ENCODE measurements at regions not wholly inside any gene's neighbourhood (a gene's known extent, or its start where the extent isn't known, plus 50 kb on each side); places are given as distances from the start of the nearest gene placed in this dataset.

GRCh38 chr19:30679789-30680188, 307.6 kb downstream of the ZNF536 start:
- Histone ChIP-seq H3K36me3 (no peaks in the 10 kb centered on the region), H3K4me1 (peaks cover 0 to 25% (median 1%) of the 10 kb centered on the region in 4 donors), H3K27me3 (no peaks in the 10 kb centered on the region), H3K4me3 (no peak overlapping the region), H3K9me3 (no peaks in the 10 kb centered on the region), H3K27ac (no peak overlapping the region)
- TF ChIP-seq EP300 (IDR thresholded peaks at IDR 0.05) (no peak), CTCF (IDR thresholded peaks at IDR 0.05) (no peak), POLR2A (IDR thresholded peaks at IDR 0.05) (no peak)
- 83 to 88% methylated on average over 6 of the region's 6 CpGs for WGBS, 2 donors
- no peak for DNase-seq (ENCODE audit: low spot score in 2 of 2)

- no peaks in the 10 kb centered on the region for H3K27me3 ChIP-seq
- no peaks in the 10 kb centered on the region for H3K36me3 ChIP-seq
- no peak for TF ChIP-seq EP300 (IDR thresholded peaks at IDR 0.05)
- TF ChIP-seq POLR2A (IDR thresholded peaks at IDR 0.05): no peak
- no peak for TF ChIP-seq CTCF (IDR thresholded peaks at IDR 0.05)
- H3K9me3 ChIP-seq: no peaks in the 10 kb centered on the region
- no peak for DNase-seq (ENCODE audit: low spot score in 2 of 2)
- no peak overlapping the region for H3K27ac ChIP-seq
- H3K4me3 ChIP-seq: no peak overlapping the region
- H3K4me1 ChIP-seq: peaks cover 0 to 25% (median 1%) of the 10 kb centered on the region in 4 donors
- 75% methylated on average over 16 of the region's 16 CpGs for WGBS, 2 donors
Observed at GRCh38 chr19:30679153-30679702, 307.0 kb downstream of the ZNF536 start.

- H3K4me3 ChIP-seq: no peak overlapping the region
- H3K9me3 ChIP-seq: no peaks in the 10 kb centered on the region
- no peak overlapping the region for H3K27ac ChIP-seq
- 88 to 93% methylated on average over 10 of the region's 10 CpGs for WGBS, 2 donors
- H3K36me3 ChIP-seq: no peaks in the 10 kb centered on the region
- DNase-seq (ENCODE audit: low spot score in 2 of 2): no peak
- no peak for TF ChIP-seq POLR2A (IDR thresholded peaks at IDR 0.05)
- TF ChIP-seq CTCF (IDR thresholded peaks at IDR 0.05): no peak
- TF ChIP-seq EP300 (IDR thresholded peaks at IDR 0.05): no peak
- peaks cover 0 to 19% (median 1%) of the 10 kb centered on the region in 4 donors for H3K4me1 ChIP-seq
- no peaks in the 10 kb centered on the region for H3K27me3 ChIP-seq
Observed at GRCh38 chr19:30678168-30678567, 306.0 kb downstream of the ZNF536 start.

GRCh38 chr19:30677702-30678101, 305.5 kb downstream of the ZNF536 start:
- Histone ChIP-seq H3K36me3 (no peaks in the 10 kb centered on the region), H3K27ac (no peak overlapping the region), H3K4me1 (peaks cover 0 to 14% (median 1%) of the 10 kb centered on the region in 4 donors), H3K4me3 (no peak overlapping the region), H3K27me3 (no peaks in the 10 kb centered on the region), H3K9me3 (no peaks in the 10 kb centered on the region)
- WGBS, 2 donors: 76 to 79% methylated on average over 6 of the region's 6 CpGs
- no peak for DNase-seq (ENCODE audit: low spot score in 2 of 2)
- TF ChIP-seq POLR2A (IDR thresholded peaks at IDR 0.05): no peak

GRCh38 chr19:30676990-30677679, 305.0 kb downstream of the ZNF536 start:
- Histone ChIP-seq H3K36me3 (no peaks in the 10 kb centered on the region), H3K27ac (no peak overlapping the region), H3K4me3 (no peak overlapping the region), H3K4me1 (peaks cover 0 to 11% (median under 1%) of the 10 kb centered on the region in 4 donors), H3K9me3 (no peaks in the 10 kb centered on the region), H3K27me3 (no peaks in the 10 kb centered on the region)
- 70 to 80% methylated on average over 7 to 8 of the region's 8 CpGs for WGBS, 2 donors
- DNase-seq (ENCODE audit: low spot score in 2 of 2): no peak
- TF ChIP-seq CTCF (IDR thresholded peaks at IDR 0.05) (no peak), POLR2A (IDR thresholded peaks at IDR 0.05) (no peak), EP300 (IDR thresholded peaks at IDR 0.05) (no peak)

Data from tibial nerve (tissue), 4 donors.